Fibroblast of gingiva (primary cell): ENCODE measurements at regions not wholly inside any gene's neighbourhood (a gene's known extent, or its start where the extent isn't known, plus 50 kb on each side); places are given as distances from the start of the nearest gene placed in this dataset.
"Not testable (repeated sequence)": the region's sequence is repeated elsewhere in the genome, so short reads cannot be mapped to it uniquely, and the experiment has no call there.

Source experiments
- DNase-seq: peaks from one replicate; pipeline ENCODE4 v3.0.0-alpha.2; 2011; ENCODE audit warnings: low read depth

DNA sequence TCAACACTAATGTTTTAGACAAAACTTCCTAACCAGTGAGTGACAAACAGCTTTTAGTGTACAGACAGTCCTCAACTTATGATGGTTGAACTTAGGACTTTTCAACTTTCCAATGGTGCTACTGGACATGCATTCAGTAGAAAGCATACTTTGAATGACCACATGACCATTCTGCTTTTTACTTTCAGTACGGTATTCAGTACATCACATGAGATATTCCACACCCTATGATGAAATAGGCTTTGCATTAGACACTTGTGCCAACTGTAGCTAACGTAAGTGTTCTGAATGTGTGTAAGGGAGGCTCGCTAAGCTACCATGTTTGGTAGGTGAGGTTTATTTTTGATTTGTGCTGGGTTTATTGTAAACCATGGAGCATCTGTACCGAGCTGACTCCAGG lies 113.7 kb downstream of the WNT7A start:
- no peak for DNase-seq

DNA sequence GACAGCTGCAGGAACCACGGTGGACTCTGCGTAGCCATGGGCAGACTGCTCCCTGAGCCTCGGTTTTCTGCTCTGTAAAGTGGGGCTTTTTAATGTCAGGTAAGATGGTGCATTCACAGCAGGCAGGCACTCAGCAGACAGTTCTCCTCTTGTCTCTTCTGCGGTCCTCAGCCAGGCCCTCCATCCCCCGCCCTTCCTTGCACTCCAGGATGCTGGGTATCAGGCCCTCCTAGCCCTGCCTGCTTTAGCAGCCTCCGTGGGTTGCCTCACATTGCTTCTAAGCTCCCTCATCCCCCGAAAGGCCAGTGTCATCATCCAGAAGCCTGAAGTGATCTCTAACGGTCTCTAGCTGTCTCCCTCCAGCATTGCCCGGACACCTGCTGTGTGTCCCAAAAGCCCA lies 115.7 kb downstream of the WNT7A start:
- no peak for DNase-seq

DNA sequence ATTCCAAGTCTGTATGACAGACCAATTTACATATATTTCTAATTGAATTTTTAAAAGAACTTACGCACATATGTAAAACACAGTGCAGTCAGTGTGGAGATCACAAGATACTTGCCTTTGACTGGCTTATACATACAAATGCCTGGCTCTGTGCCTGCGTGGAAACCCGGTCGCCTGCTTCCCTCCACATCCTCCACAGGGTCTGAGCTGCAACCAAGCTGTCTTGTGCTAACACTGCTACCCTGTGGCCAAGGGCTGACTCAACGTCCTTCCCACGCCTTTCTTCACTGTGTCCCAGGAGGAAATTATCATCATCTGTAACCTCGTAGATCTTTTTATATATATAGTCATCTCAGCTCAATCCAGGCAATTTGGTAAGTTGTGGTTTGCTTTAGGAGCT lies 117.0 kb downstream of the WNT7A start:
- DNase-seq, result no peak

DNA sequence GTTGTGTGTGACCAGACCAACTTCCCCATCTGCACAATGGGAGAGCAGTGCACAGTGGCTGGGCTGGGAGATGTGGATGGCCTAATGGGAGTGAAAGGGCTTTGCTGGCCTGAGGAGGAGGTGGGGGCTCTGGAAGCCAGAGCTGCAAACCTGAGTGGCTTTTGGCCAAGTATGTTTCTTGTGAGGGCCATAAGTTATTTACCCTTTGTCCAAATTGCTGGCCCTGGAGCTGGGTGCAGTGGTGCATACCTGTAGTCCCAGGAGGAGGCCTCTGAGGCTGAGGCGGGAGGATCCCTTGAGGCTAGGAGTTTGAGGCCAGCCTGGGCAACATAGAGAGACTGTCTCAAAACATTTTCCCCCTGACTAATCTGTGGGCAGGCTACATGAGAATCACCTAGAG lies 129.1 kb downstream of the WNT7A start:
- no peak for DNase-seq

GRCh38 chr3:13750215-13750614 lies 129.7 kb downstream of the WNT7A start:
- no peak for DNase-seq

DNA sequence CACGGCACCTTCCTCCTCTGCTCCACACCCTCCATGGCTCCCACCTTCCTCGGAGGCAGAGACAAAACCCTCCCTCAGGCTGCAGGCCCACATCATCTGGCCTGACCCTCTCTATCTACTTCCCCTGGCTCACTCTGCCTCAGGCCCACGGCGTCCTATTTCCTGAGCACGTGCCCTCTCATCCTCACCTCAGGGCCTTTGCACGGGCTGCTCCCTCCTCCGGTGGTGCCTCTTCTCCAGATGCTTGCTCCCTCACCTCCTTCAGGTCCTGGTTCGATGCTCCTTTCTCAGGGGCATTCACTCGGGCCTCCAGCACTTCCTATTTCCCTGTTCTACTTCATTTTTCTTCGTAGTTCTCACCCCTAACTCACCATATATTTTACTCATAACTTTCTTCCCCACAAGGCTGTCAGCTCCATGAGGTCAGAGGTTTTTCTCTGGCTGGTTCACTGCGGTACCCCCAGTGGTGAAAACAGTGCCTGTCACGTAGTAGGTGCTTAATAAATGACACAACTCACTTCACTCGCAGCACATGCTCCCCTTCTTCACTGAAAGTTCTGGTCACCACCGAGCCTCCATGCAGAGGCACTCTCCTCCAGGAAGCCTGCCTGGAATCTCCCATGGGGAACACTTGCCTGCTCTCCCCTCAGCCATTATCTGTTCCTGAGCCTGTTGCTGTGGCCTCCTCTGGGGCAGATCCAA lies 130.7 kb downstream of the WNT7A start:
- DNase-seq, result no peak

DNA sequence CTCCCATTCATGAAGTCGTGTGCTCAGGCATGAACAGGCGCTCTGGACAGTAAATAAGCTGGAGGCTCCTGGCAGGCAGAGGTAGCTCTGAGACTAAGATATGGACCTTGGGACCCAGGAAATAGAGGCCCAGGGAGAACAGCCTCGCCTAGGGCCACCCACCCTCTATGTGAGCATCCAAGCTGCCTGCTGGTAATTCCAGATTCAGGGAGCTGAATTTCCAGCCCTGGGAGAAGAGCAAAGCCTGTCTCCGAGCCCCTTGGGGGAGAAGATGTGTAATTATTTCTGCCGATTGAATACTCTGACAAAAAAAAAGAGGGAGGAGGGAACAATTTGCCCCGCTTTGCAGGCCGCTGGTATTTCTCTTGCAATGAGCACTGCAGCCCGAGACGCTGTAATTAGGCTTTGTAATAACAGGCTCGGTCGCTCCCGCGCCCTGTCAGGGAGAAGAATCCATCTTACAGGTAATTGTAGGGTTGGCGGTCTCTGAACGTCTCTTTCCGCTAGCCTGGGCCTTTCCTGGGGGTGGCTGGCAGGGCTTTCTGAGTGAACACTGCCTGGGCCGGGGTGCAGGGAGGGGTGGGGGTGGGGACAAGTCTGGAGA lies 131.5 kb downstream of the WNT7A start:
- DNase-seq, result no peak

GRCh38 chr3:13747627-13748026 lies 132.2 kb downstream of the WNT7A start:
- DNase-seq, result no peak

DNA sequence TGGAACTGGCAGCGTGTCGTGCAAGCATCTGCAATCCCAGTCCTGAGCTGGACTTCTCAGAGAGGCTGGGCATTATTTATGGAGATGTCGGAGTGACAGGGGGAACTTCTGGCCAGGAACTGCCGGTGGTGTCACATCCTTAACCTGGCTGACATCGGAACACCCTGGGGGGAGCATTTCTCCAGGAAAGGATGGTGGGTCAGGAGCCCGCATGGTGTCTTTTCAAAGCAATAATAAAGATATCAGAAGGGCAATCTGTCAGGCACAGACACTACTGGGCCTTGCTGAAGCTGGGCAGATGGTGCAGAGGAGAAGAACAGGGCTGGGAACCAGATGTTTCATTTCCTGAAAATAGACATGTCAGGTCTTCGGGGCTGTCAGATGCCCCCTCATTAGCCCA lies 133.5 kb downstream of the WNT7A start:
- no peak for DNase-seq

GRCh38 chr3:13745636-13746035 lies 134.2 kb downstream of the WNT7A start:
- DNase-seq, result no peak

DNA sequence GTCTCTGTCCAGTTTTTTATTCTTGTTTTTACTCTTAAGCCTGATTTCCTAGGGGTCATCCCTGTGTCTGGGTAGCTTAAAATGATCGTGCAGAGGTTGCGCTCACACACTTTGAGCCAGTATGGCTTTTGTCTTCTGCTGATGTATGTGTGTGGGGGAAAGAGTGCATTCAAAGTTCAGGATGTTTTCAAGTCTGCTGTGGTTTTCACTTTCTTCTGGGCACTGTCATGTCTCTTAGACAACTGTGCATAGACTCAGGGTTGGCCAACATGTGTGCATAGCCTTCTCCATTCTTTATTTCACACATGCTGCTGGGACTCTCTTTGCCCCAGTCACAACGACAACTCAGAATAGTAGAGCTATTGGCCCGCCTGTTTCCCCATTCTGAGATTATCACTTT lies 139.1 kb downstream of the WNT7A start:
- DNase-seq, result no peak

DNA sequence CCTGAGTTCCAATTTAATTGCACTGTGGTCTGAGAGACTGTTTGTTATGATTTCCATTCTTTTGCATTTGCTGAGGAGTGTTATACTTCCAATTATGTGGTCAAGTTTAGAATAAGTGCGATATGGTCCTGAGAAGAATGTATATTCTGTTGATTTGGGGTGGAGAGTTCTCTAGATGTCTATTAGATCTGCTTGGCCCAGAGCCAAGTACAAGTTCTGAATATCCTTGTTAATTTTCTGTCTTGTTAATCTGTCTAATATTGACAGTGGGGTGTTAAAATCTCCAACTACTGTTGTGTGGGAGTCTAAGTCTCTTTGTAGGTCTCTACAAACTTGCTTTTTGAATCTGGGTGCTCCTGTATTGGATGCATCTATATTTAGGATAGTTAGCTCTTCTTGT lies 146.1 kb downstream of the WNT7A start:
- DNase-seq, result not testable (repeated sequence)

DNA sequence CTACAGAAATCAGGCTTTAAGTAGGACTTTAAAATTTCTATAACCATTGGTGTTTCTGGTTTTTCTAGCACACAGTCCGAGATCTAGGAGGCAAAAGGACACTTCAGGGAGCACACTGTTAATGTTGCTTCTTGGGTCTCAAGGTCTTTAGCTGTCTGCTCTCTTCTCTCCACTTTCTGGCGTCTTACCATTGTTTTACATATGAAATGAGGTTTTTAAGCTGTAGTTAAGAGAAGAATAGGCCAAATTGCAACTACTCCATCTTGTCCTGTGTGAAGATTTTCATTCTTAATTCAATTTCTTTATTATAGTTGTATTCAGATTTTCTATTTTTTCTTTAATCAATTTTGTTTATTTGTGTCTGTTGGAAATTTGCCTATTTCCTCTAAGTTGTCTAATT lies 151.4 kb downstream of the WNT7A start:
- DNase-seq, result no peak

DNA sequence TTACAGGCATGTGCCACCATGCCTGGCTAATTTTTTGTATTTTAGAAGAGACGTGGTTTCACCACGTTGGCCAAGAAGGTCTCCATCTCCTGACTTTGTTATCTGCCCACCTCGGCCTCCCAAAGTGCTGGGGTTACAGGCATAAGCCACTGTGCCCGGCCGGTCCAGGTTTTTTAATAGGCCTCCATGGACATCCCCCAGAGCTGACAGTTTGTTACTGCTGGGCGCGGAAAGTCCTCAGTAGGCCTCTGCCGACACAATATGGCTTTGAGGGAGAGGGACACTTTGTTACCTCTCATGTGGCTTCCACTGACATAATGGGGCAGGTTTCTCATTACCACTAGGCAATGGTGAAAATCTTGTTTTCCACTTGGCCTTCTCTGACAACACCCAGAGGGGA lies 152.0 kb downstream of the WNT7A start:
- no peak for DNase-seq

- no peak for DNase-seq
Measured at GRCh38 chr3:13723676-13724207, 156.1 kb downstream of the WNT7A start.

GRCh38 chr3:13722178-13722577 lies 157.7 kb downstream of the WNT7A start:
- no peak for DNase-seq

- no peak for DNase-seq
Measured at GRCh38 chr3:13718436-13718835, 161.4 kb downstream of the WNT7A start.

DNA sequence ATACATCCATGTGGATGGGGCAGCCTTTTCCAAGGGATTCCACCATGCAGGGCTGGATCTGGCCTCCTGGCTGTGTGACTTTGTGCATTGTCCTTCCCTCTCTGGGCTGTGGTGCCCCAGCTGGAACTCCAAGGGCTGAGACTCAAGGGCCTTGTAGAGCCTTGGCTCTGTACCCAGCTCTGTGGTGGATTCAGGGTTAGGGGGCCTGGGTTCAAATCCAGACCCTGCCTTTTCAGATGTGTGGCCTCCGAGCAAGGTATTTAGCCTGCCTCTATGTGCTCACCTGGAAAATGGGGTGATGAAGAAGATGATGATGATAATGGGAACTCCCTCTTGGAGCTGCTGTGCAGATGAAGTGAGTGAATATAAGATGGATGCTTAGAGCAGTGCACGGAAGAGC lies 161.9 kb downstream of the WNT7A start:
- DNase-seq, result no peak

GRCh38 chr3:13717222-13717895 lies 162.5 kb downstream of the WNT7A start:
- no peak for DNase-seq

- DNase-seq, result no peak
Measured at GRCh38 chr3:13716540-13717221, 163.2 kb downstream of the WNT7A start.

DNA sequence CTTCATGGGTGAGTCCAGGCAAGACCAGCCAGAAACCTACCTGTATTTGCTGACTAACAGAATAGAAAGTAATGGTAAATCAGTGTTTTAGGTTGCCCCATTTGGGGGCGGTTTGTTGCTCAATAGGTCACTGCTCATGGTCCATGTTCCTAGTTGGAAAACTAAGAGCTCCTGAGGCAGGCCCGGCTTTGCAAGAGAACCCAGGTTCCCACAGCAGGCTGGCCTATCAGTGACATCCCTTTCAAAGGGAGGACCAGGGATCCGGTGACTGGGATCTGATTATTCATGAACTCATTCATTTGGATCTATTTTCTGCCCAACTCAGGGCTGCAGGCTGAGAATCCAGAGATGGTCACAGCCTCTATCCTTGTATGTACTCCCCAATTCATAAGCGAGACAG lies 163.9 kb downstream of the WNT7A start:
- no peak for DNase-seq

GRCh38 chr3:13715167-13715954 lies 164.5 kb downstream of the WNT7A start:
- peak; percentile 0 for DNase-seq
